Myocyte (in vitro differentiated cells): ENCODE measurements at regions not wholly inside any gene's neighbourhood (a gene's known extent, or its start where the extent isn't known, plus 50 kb on each side); places are given as distances from the start of the nearest gene placed in this dataset.
A peak's percentile ranks its signal among the peaks of the same experiment; 100 is the strongest.

Experiments used
- DNase-seq: peaks from one replicate; pipeline ENCODE4 v3.0.0-alpha.2; 2012; ENCODE audit warnings: low read depth

DNA sequence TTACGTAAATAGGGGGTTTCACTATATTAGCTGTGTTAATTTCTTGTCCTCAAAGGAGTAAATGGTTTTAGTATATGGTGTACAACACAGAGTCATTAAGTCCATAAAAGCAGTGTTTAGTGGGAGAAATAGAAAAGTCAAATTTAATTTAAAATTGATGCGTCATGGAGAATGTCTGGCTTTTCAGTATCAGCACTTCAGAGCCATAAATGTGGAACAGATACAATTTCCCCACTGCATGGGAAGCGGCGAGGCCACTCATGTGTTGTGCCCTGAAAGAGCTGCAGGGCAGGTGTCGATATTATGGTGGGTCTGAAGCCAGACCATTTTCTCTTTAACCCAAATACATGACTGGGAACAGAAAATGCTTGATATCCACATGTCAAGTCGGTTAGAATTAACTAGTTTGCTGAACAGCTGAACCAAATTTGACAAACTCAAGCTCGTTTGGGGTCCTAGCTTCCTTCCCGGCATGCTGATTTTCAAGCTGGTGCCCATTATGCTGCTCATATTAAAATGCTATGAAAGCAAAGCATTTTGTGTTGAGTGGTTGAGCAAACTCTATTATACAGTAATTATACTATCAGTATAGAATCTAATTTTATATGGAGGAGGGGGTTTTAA lies 364.6 kb upstream of the TBL1XR1 start:
- DNase-seq = no peak

- DNase-seq = no peak
Measured at GRCh38 chr3:177563243-177563780, 366.0 kb upstream of the TBL1XR1 start.

DNA sequence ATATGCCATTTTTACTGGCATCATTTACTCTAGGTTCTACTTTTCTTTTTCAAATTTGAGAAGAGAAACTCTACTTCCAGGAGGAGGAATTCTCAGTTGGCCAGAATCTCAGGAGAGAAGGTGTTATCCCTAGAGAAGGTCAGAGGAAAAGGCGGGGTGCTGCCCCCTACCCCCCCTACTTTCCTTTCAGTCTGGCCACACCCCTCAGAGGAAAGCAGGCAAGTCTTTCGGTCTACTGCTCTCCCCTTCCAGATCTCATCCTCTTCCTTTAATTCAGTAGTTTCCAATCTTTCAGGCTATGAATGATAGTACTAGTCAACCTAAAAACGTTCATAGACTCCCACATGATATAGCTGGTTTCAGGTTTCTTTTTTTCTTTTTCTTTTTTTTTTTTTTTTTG lies 366.5 kb upstream of the TBL1XR1 start:
- no peak for DNase-seq

DNA sequence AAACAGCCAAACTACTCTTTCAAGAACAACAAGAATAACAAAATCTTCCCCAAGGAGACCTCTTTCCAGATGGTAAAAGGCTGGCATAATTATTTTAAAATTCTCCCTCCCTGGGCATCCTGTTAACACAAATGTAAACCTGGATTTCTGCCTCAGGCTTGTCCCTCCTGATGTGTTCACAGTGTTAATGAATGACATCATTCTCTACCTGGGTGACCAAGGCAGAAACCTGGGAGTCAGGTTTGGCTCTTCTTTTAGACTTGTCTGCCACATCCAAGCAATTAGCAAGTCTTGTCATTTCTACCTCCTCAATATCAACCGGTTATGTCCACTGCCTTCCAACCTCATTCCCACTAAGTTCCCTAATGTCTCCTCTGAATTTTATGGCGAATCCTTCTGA lies 368.7 kb upstream of the TBL1XR1 start:
- DNase-seq = no peak

GRCh38 chr3:177567833-177568232 lies 370.6 kb upstream of the TBL1XR1 start:
- no peak for DNase-seq

- DNase-seq = no peak
Measured at GRCh38 chr3:177569193-177569592, 371.9 kb upstream of the TBL1XR1 start.

DNA sequence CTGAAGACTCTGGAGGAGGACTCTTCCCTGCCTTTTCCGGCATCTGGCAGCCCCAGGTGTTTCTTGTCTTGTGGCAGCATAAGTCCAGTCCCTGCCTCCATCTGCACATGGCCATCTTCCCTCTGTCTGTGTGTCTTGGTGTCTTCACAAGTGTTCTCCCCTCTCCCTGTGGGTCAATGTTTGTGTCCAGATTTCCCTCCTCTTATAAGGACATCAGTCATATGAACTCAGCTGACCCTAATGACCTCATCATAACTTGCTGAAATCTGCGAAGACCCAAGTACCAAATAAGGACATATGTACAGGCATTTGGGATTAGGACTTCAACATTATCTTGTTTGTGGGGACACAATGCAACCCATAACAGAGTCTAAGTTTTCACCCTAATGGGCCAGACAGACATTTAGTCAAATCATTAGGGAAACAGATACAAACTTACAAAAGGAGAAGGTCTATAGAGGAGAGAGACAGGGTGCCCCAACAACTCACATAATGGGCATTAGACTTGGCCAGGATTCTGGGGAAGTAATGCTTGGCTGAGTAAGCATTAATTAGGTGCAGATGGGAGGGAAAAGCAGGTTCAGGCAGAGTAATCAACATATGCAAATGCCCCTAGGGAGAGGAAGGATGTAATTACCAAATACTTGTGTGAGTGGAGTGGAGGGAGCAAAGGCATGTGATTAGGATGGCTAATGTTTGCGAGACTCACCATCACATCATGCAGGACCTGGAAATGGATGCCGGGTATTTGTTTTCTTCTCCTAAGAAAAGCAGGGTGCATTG lies 372.8 kb upstream of the TBL1XR1 start:
- DNase-seq = no peak

DNA sequence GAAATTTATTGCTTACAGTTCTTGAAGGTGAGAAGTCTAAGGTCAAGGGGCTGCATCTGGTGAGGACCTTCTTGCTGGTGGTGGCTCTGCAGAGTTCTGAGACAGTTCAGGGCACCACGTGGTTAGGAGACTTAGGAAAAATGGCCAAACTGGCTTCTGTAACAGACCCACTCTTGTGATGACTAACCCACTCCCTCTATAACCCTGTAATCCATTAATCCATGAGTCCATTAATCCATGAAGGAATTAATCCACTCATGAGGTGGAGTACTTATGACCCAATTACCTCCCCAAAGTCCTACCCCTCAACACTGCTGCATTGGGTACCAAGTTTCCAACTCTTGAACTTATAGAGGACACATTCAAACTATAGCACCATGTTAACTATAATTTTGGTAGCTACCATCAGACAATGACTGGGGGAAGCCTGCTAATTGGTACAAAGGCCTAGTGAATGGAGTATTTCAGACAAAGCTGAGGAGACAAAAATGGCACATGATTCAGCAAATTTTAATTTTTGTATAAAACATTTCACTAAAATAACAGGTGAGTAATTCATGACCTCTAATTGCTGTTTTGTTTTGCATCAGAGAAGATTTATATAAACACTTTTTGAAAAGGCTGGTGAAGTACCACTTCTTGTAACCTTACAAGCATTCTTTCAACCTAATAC lies 374.1 kb upstream of the TBL1XR1 start:
- no peak for DNase-seq

DNA sequence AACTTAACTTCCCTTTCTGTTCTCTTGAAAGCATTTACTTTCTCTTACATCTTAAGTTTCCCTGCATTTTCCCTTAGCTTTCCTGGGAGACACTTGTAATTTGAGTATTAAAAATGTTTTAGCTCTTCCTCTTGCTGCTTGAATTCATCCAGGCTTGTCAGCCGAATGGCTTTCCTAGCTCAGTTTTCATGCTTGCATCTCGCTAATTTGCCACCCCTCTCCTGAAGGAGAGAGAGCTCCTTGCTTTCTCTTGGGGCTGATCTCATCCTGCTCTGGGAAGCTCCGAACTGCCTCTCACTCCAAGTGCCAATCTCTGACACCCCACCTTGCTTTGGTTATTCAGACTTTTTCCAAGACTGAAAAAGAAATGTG lies 374.6 kb upstream of the TBL1XR1 start:
- no peak for DNase-seq

- no peak for DNase-seq
Measured at GRCh38 chr3:177574222-177574856, 377.1 kb upstream of the TBL1XR1 start.

GRCh38 chr3:177576746-177577145 lies 379.5 kb upstream of the TBL1XR1 start:
- no peak for DNase-seq

- DNase-seq = no peak
Measured at GRCh38 chr3:177578488-177578887, 381.2 kb upstream of the TBL1XR1 start.

GRCh38 chr3:177579419-177579818 lies 382.1 kb upstream of the TBL1XR1 start:
- DNase-seq = no peak

- no peak for DNase-seq
Measured at GRCh38 chr3:177580437-177580836, 383.2 kb upstream of the TBL1XR1 start.

GRCh38 chr3:177585271-177585670 lies 388.0 kb upstream of the TBL1XR1 start:
- no peak for DNase-seq

DNA sequence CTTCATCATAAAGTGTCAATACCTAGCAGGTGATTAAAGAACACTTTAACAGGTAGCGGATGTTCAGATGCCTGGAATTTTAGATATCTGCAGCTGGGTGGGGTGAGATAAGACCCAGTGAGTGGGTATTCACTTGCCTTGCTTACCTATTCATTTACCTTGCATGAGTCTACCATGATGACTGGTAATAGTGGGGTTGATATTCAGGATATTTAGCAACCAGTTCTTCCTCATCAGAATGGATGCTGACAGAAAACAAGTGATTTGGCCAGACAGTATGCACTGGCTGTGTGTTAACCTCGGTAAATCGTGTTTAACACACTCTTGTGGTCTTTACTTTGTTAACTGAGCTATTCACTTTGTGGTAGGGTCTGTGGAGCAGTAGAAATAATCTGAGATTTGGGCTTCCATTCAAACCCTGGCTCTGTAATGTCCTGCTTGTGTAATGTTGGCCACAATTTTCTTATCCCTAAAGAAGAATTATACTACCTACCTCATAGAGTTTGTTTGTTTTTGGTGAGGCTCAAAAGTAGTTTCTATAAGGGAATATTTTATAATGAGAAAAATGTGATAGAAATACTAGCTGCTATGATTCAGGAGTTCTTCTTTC lies 391.9 kb upstream of the TBL1XR1 start:
- no peak for DNase-seq

DNA sequence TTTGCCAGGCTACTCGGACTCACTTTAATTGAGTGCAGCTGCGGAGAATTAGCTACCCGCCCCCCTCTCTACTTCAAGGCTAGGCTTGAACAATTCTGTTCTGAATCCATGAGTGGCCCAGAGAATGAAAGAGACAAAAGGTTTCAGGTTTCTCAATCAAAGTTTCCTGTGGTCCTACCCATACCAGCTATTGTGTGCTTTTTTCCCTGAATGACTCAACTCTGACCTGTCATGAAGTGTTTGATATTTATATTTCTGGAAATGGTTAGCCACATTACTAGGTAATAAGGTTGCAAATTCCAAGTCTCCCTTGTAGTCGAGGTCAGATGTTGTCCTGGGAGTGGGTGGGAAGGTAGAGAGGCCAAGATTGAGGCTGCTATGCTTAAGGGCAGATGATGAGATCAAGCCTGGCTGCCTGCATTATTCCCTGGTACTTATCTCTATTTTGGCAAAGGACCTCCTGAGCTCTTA lies 392.7 kb upstream of the TBL1XR1 start:
- DNase-seq = peak; percentile 59

DNA sequence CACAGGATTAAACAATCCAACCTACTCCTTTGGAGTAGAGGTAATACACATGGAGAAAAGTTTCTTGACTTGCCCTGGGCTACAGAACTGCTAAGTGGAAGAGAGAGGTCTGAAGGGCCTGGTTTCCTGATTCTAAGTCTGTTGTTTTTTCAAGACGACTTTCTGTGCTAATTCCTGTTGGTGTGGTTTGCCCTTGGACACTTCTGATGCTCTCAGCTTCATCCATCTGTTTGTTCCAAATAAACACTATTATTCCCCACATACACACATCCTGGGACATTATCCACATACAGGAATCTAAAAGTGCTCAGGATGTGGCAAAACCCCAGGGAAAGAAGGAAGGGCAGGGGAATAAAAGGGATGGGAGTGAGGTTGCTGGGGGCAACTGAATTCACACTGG lies 393.5 kb upstream of the TBL1XR1 start:
- no peak for DNase-seq

DNA sequence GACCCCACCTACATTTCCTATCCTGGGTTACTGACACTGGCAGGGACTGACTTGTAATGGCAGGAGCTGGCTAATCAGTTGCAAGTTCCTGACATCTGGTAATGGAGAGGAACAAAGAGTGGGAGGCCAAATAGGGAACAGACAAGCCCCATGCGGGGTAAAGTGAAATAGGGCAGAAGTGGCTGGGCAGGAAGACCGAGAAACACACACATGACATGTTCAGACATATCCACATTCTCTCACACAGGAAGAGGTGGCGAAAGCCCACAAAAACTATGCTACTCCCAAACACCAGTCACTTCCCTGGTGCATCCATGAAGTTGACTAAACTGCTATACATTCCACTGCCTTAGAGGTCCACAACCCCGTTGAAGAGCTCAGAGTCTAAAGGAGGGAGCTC lies 394.1 kb upstream of the TBL1XR1 start:
- DNase-seq = no peak

GRCh38 chr3:177594096-177594495 lies 396.8 kb upstream of the TBL1XR1 start:
- no peak for DNase-seq

GRCh38 chr3:177595530-177596188 lies 398.4 kb upstream of the TBL1XR1 start:
- no peak for DNase-seq
